GM23338 (cell line): ENCODE measurements at regions not wholly inside any gene's neighbourhood (a gene's known extent, or its start where the extent isn't known, plus 50 kb on each side); places are given as distances from the start of the nearest gene placed in this dataset.

Experiments
- ATAC-seq: fragments of 200-7000 bp; cut with Tn5 transposase; 3 replicates; pipeline ENCODE4 v1.9.1; 2020
- DNase-seq: peaks from one replicate; pipeline ENCODE4 v3.0.0-alpha.2; 2015; ENCODE audit warnings: low spot score
- H2AFZ ChIP-seq: fragments of 200-600 bp; sonication (generic); 2 replicates; pipeline ENCODE4 v1.8.0; 2016; ENCODE audit warnings: antibody characterized with exemption, mild to moderate bottlenecking, moderate library complexity
- H3F3A ChIP-seq: fragments of 200-600 bp; sonication (generic); replicated peaks from 2 replicates; pipeline ENCODE4 v1.8.0; 2017; ENCODE audit warnings: antibody characterized with exemption, mixed run types, low read depth
- H3K27ac ChIP-seq: fragments of 200-600 bp; sonication (generic); 2 replicates; pipeline ENCODE4 v1.6.1; 2016; ENCODE audit warnings: low read depth
- H3K27me3 ChIP-seq: fragments of 200-600 bp; sonication (generic); 2 replicates; pipeline ENCODE4 v1.8.0; 2016; ENCODE audit warnings: mild to moderate bottlenecking, mixed run types, moderate library complexity; ENCODE audit not compliant: insufficient read depth
- H3K36me3 ChIP-seq: fragments of 200-600 bp; sonication (generic); 2 replicates; pipeline ENCODE4 v1.8.0; 2016; ENCODE audit warnings: mild to moderate bottlenecking; ENCODE audit not compliant: insufficient read depth
- H3K4me1 ChIP-seq: fragments of 200-600 bp; sonication (generic); 2 replicates; pipeline ENCODE4 v1.8.0; 2016; ENCODE audit warnings: mild to moderate bottlenecking, moderate library complexity; ENCODE audit not compliant: insufficient read depth
- H3K4me2 ChIP-seq: fragments of 200-600 bp; sonication (generic); 2 replicates; pipeline ENCODE4 v1.7.1; 2017; ENCODE audit warnings: mixed run types
- H3K4me3 ChIP-seq: fragments of 200-600 bp; sonication (generic); 2 replicates; pipeline ENCODE4 v1.6.1; 2016; ENCODE audit warnings: mixed run types
- H3K79me2 ChIP-seq: fragments of 200-600 bp; sonication (generic); replicated peaks from 2 replicates; pipeline ENCODE4 v1.8.0; 2017; ENCODE audit warnings: mild to moderate bottlenecking; ENCODE audit not compliant: insufficient read depth
- H3K9me2 ChIP-seq: fragments of 200-600 bp; sonication (generic); 2 replicates; pipeline ENCODE4 v1.8.0; 2017; ENCODE audit not compliant: insufficient read depth
- H4K20me1 ChIP-seq: fragments of 200-600 bp; sonication (generic); replicated peaks from 2 replicates; pipeline ENCODE4 v1.8.0; 2017; ENCODE audit warnings: mild to moderate bottlenecking; ENCODE audit not compliant: insufficient read depth
- H3K27ac Mint-ChIP-seq: 2 replicates; pipeline ENCODE4 v1.8.0; 2020; ENCODE audit warnings: inconsistent platforms, mild to moderate bottlenecking, moderate library complexity, mixed read lengths
- H3K27me3 Mint-ChIP-seq: 3 replicates; pipeline ENCODE4 v1.8.0; 2022; ENCODE audit warnings: low read depth, mild to moderate bottlenecking, moderate library complexity, mixed read lengths, inconsistent platforms; ENCODE audit not compliant: insufficient read depth, poor library complexity
- H3K36me3 Mint-ChIP-seq: 3 replicates; pipeline ENCODE4 v1.8.0; 2021; ENCODE audit warnings: low read depth, mild to moderate bottlenecking, inconsistent platforms, moderate library complexity, mixed read lengths
- H3K4me1 Mint-ChIP-seq: 3 replicates; pipeline ENCODE4 v1.8.0; 2020; ENCODE audit warnings: mild to moderate bottlenecking, inconsistent platforms, mixed read lengths
- H3K4me3 Mint-ChIP-seq: 3 replicates; pipeline ENCODE4 v1.8.0; 2021; ENCODE audit warnings: moderate library complexity, mild to moderate bottlenecking, inconsistent platforms, mixed read lengths
- H3K9me3 Mint-ChIP-seq: 3 replicates; pipeline ENCODE4 v1.8.0; 2020; ENCODE audit warnings: moderate library complexity, mild to moderate bottlenecking, inconsistent platforms, mixed read lengths
- EZH2 ChIP-seq: fragments of 200-600 bp; sonication (generic); IDR thresholded peaks from one replicate; pipeline ENCODE4 v1.8.0; 2017; ENCODE audit warnings: antibody characterized with exemption, mild to moderate bottlenecking, low read depth; ENCODE audit not compliant: unreplicated experiment
- STAT1 ChIP-seq: IDR thresholded peaks from one replicate; pipeline ENCODE4 v1.6.1; 2016; ENCODE audit warnings: antibody characterized with exemption; ENCODE audit not compliant: unreplicated experiment
- ZNF114 ChIP-seq: fragments of 250-450 bp; sonication (Bioruptor Pico); IDR thresholded peaks from 2 replicates; pipeline ENCODE4 v1.5.0; 2020; ENCODE audit warnings: mild to moderate bottlenecking, moderate library complexity
- TF ChIP-seq, protein P1 (sequence below): IDR thresholded peaks from 2 replicates; pipeline ENCODE4 v1.6.1; 2016; ENCODE audit warnings: antibody characterized with exemption
- TF ChIP-seq, protein P2 (sequence below): IDR thresholded peaks from one replicate; pipeline ENCODE4 v1.6.1; 2018; ENCODE audit warnings: antibody characterized with exemption; ENCODE audit not compliant: unreplicated experiment
- TF ChIP-seq, protein P3 (sequence below), 2 experiments: fragments of 200-600 bp in 1 of 2; sonication (generic) in 1 of 2; conservative IDR thresholded peaks; 2 replicates each; pipeline versions ENCODE4 v1.5.1 to v1.6.1; 2016 to 2017; ENCODE audit warnings: antibody characterized with exemption in 2 of 2, low read depth in 2 of 2, mild to moderate bottlenecking in 2 of 2, moderate library complexity in 1 of 2

DNA sequence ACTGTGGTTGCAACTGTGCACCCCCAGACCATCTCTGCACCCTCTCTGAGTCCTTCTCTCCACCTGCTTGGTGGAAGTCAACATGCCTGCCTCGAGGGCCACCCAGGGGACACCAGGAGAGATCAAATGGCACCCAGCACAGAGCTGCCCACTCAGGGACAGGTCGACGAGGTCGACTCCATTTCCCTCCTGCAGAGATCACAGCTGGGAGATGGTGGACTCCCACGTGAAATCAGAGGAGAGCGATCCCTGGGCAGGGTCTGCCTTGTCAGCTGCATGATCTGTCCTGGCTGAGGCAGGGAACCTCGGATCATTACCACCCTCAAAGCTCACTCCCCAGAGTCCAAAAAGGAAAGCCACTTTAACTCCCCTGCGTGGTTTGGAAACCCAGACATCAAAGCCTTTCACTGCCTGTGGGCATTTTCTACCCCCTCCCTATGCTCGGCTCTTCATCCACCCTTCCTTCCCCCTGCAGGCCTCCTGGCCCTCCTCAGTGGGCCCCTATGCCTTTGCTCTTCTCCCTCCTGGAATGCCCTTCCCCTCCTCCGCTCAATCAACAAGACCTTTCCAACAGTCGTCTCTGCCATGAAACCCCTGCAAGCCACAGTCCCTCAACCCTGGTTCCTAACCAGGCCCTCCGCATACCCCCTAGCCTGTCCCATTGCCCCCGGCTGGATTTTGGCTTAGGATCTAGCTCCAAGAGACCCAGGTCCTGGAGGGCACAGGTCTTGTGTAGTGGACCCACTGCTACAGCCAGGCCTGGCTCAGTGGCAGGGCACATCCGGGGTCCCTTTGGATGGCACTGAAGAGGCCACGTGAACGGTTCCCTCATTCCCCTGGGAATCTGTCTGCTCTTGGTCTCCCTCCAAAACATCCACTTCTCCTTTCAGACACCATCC, 103.8 kb upstream of the RPL38 start (continued):
- TF ChIP-seq, protein P1, sequence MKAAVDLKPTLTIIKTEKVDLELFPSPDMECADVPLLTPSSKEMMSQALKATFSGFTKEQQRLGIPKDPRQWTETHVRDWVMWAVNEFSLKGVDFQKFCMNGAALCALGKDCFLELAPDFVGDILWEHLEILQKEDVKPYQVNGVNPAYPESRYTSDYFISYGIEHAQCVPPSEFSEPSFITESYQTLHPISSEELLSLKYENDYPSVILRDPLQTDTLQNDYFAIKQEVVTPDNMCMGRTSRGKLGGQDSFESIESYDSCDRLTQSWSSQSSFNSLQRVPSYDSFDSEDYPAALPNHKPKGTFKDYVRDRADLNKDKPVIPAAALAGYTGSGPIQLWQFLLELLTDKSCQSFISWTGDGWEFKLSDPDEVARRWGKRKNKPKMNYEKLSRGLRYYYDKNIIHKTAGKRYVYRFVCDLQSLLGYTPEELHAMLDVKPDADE = no peak
- TF ChIP-seq, protein P2, sequence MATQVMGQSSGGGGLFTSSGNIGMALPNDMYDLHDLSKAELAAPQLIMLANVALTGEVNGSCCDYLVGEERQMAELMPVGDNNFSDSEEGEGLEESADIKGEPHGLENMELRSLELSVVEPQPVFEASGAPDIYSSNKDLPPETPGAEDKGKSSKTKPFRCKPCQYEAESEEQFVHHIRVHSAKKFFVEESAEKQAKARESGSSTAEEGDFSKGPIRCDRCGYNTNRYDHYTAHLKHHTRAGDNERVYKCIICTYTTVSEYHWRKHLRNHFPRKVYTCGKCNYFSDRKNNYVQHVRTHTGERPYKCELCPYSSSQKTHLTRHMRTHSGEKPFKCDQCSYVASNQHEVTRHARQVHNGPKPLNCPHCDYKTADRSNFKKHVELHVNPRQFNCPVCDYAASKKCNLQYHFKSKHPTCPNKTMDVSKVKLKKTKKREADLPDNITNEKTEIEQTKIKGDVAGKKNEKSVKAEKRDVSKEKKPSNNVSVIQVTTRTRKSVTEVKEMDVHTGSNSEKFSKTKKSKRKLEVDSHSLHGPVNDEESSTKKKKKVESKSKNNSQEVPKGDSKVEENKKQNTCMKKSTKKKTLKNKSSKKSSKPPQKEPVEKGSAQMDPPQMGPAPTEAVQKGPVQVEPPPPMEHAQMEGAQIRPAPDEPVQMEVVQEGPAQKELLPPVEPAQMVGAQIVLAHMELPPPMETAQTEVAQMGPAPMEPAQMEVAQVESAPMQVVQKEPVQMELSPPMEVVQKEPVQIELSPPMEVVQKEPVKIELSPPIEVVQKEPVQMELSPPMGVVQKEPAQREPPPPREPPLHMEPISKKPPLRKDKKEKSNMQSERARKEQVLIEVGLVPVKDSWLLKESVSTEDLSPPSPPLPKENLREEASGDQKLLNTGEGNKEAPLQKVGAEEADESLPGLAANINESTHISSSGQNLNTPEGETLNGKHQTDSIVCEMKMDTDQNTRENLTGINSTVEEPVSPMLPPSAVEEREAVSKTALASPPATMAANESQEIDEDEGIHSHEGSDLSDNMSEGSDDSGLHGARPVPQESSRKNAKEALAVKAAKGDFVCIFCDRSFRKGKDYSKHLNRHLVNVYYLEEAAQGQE = no peak
- TF ChIP-seq EZH2 = no peak

DNA sequence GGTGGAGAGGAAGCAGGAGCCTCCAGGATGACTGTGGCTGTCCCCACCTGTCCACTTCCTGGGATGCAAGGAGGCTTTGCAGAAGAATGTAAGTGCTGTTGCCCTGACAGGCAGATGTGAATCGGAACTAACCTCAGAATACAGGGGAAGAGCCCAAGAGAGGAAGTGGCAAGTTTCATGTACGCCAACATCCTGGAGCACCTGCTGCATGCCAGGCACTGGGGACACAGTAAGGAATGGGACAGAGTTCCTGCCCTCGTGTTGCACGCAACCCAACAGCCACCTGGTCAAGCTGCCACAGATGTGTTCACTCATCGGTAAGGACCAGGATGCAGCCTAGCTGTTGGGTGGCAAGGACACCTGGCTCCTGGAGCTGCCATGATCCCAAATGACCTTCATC, 98.6 kb upstream of the RPL38 start:
- no peak for ATAC-seq

More for the DNA sequence above, 98.6 kb upstream of the RPL38 start:
- Histone ChIP-seq H3K79me2 (no peaks in the 10 kb centered on the region), H4K20me1 (no peaks in the 10 kb centered on the region), H3K4me3 (no peak overlapping the region), H3K27ac (no peak overlapping the region), H3K27me3 (no peaks in the 10 kb centered on the region), H3K9me2 (no peaks in the 10 kb centered on the region), H3K4me1 (no peaks in the 10 kb centered on the region), H2AFZ (no peak overlapping the region), H3K4me2 (no peak overlapping the region), H3F3A (no peaks in the 10 kb centered on the region), H3K36me3 (no peaks in the 10 kb centered on the region)
- H3K36me3 Mint-ChIP-seq = no peaks in the 10 kb centered on the region
- no peak for DNase-seq
- H3K4me3 Mint-ChIP-seq = no peak overlapping the region
- no peak overlapping the region for H3K27ac Mint-ChIP-seq
- peaks cover 4% of the 10 kb centered on the region for H3K27me3 Mint-ChIP-seq
- H3K9me3 Mint-ChIP-seq = no peaks in the 10 kb centered on the region
- TF ChIP-seq, protein P3, sequence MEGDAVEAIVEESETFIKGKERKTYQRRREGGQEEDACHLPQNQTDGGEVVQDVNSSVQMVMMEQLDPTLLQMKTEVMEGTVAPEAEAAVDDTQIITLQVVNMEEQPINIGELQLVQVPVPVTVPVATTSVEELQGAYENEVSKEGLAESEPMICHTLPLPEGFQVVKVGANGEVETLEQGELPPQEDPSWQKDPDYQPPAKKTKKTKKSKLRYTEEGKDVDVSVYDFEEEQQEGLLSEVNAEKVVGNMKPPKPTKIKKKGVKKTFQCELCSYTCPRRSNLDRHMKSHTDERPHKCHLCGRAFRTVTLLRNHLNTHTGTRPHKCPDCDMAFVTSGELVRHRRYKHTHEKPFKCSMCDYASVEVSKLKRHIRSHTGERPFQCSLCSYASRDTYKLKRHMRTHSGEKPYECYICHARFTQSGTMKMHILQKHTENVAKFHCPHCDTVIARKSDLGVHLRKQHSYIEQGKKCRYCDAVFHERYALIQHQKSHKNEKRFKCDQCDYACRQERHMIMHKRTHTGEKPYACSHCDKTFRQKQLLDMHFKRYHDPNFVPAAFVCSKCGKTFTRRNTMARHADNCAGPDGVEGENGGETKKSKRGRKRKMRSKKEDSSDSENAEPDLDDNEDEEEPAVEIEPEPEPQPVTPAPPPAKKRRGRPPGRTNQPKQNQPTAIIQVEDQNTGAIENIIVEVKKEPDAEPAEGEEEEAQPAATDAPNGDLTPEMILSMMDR (conservative IDR thresholded peaks at IDR 0.05; ENCODE audit: low read depth in 2 of 2) = no peak
- TF ChIP-seq STAT1 = no peak
- no peak for TF ChIP-seq ZNF114
- H3K4me1 Mint-ChIP-seq = peaks cover 20% of the 10 kb centered on the region
